ENCODE measurements at regions not wholly inside any gene's neighbourhood (a gene's known extent, or its start where the extent isn't known, plus 50 kb on each side); places are given as distances from the start of the nearest gene placed in this dataset.

DNA sequence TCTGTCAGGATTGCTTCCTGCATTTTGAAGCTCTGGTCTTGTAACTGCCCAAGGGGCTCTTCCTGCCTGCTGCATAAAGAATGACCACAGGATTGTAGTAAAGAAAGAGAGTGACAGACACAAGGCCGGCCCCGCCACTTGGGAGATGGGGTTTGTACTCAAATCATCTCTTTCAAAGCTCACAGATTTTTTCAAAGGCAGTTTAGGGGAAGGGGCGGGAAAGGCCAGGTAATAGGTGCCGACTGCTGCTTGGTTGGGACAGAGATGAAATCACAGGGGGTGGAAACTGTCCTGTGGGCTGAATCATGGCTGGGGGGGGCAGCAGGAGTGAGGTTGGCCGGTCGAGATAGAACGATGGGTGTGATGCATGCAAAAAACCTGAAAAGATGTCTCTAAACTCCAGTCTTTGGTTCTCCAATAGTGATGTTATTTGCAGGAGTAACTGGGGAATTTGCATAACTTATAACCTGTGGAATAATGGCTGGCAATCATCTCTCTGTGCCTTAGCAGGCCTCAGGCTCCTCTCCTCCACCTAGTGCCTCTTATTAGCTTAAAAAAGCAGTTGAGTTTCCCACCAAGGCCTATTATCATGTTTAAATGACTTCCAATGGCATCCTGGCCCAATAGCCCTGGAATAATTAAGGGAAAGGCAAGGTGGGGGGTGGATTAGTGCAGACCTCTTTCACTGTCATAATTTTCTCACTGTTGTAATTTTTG, 778.4 kb upstream of the FRG1 start:
- no peak overlapping the region for H3K4me3 ChIP-seq
- no peak for DNase-seq
- TF ChIP-seq, protein P1, sequence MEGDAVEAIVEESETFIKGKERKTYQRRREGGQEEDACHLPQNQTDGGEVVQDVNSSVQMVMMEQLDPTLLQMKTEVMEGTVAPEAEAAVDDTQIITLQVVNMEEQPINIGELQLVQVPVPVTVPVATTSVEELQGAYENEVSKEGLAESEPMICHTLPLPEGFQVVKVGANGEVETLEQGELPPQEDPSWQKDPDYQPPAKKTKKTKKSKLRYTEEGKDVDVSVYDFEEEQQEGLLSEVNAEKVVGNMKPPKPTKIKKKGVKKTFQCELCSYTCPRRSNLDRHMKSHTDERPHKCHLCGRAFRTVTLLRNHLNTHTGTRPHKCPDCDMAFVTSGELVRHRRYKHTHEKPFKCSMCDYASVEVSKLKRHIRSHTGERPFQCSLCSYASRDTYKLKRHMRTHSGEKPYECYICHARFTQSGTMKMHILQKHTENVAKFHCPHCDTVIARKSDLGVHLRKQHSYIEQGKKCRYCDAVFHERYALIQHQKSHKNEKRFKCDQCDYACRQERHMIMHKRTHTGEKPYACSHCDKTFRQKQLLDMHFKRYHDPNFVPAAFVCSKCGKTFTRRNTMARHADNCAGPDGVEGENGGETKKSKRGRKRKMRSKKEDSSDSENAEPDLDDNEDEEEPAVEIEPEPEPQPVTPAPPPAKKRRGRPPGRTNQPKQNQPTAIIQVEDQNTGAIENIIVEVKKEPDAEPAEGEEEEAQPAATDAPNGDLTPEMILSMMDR (IDR thresholded peaks at IDR 0.05) = no peak
- no peak for TF ChIP-seq POLR2A (IDR thresholded peaks at IDR 0.05)
- intact Hi-C loops (cut with DNase I; ENCODE audit: low total_unique reads) = no loop called here
- no peak overlapping the region for H3K27ac ChIP-seq
- H3K9me3 ChIP-seq = no peaks in the 10 kb centered on the region
- H3K36me3 ChIP-seq = no peaks in the 10 kb centered on the region
- H3K27me3 ChIP-seq = no peaks in the 10 kb centered on the region
- H3K4me1 ChIP-seq = no peaks in the 10 kb centered on the region

DNA sequence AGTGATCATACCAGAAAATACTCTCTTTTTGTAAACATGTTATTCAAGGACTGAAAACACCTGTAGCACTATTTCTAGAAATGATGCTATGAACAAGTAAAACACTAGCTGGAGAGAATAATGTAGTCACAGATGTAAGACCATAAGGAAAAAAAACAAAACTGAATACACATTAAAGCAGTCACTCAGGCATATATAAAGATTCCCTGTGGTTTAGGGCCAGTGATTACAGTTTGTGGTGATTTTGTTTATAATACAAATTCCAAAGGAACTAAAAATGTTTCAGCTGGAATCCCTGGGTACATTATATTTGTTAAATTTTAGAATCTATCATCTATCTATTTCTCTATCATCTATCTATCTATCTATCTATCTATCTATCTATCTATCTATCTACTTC, 777.8 kb upstream of the FRG1 start:
- no peak for TF ChIP-seq POLR2A (IDR thresholded peaks at IDR 0.05)
- TF ChIP-seq, protein P1 (IDR thresholded peaks at IDR 0.05) = no peak
- Histone ChIP-seq H3K4me3 (no peak overlapping the region), H3K27me3 (no peaks in the 10 kb centered on the region), H3K36me3 (no peaks in the 10 kb centered on the region), H3K4me1 (no peaks in the 10 kb centered on the region), H3K27ac (no peak overlapping the region), H3K9me3 (no peaks in the 10 kb centered on the region)
- no peak for DNase-seq
- intact Hi-C loops (cut with DNase I; ENCODE audit: low total_unique reads) = no loop called here

DNA sequence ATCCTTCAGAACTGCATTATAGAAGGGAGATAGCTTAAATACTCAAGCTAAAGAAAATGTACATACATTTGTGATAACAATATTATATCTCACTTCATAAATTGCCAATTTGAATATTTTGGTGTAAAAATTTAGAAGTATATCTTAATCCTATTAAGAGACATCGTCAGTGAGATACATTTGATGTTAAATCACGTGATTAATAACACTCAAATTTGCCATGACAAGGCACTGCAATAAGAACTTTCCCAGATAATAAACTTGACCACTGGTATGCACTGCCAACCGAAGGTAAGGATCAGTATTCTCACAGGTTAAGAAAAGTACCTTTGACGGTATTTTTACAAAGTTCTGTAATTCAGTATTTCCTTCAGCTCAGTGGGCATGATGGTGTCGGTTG, 764.7 kb upstream of the FRG1 start:
- H3K9me3 ChIP-seq = no peaks in the 10 kb centered on the region
- H3K27ac ChIP-seq = no peak overlapping the region
- intact Hi-C loops (cut with DNase I; ENCODE audit: low total_unique reads) = no loop called here
- no peak overlapping the region for H3K4me3 ChIP-seq
- no peaks in the 10 kb centered on the region for H3K36me3 ChIP-seq
- no peaks in the 10 kb centered on the region for H3K4me1 ChIP-seq
- TF ChIP-seq, protein P1 (IDR thresholded peaks at IDR 0.05) = no peak
- TF ChIP-seq POLR2A (IDR thresholded peaks at IDR 0.05) = no peak
- DNase-seq = no peak
- no peaks in the 10 kb centered on the region for H3K27me3 ChIP-seq

DNA sequence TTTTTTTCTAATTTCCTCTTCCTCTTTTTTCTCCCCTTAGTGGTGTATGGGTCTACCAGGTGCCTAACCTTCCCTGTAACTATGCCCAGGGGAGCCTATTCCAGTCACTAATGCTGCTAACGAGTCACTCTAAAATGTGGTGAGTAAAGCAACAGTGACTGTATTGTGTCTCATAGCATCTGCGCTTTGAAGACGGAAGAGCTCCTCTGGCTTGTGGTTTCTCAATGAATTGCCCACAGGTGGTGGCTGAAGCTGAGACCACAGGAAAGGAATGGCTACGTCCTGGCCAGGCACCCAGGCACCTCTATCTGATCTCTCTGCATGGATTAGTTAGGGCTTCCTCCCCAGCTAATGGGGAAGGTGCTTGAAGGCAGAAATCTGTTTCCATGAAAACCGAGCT, 763.5 kb upstream of the FRG1 start:
- no peak for DNase-seq
- no peaks in the 10 kb centered on the region for H3K27me3 ChIP-seq
- no peak for TF ChIP-seq POLR2A (IDR thresholded peaks at IDR 0.05)

DNA sequence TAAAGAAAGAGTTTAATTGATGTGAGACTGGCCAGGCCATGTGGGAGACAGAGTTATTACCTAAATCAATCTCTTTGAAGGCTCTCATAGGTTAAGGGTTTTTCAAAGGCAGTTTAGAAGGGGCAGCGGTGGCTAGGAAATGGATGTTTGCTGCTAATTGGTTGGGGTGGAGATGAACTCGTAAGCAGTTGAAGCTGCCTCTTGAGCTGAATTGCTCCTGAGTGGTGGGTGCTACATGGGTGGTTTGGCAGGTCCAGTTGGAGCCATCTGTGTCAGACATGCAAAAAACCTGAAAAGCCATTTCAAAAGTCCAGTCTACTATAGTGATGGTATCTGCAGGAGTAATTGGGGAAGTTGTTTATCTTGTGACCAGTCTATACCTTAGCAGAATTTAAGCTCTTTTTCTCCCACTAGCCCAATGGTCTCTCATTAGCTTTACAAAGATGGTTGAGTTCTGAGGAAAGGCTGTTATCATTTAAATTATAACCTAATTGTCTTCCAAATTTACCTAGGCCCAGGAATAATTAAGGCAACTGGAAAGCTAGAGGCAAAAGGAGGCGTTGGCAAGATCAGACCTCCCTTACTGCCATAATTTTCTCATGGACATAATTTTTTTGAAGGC, 762.4 kb upstream of the FRG1 start:
- Histone ChIP-seq H3K4me1 (no peaks in the 10 kb centered on the region), H3K27me3 (no peaks in the 10 kb centered on the region), H3K9me3 (no peaks in the 10 kb centered on the region), H3K36me3 (no peaks in the 10 kb centered on the region), H3K27ac (no peak overlapping the region), H3K4me3 (no peak overlapping the region)
- DNase-seq = no peak
- intact Hi-C loops (cut with DNase I; ENCODE audit: low total_unique reads) = no loop called here
- TF ChIP-seq POLR2A (IDR thresholded peaks at IDR 0.05) = no peak
- TF ChIP-seq, protein P1 (IDR thresholded peaks at IDR 0.05) = no peak

More for the DNA sequence above, 763.5 kb upstream of the FRG1 start:
- H3K36me3 ChIP-seq = no peaks in the 10 kb centered on the region
- no peak overlapping the region for H3K27ac ChIP-seq
- H3K4me3 ChIP-seq = no peak overlapping the region
- H3K4me1 ChIP-seq = no peaks in the 10 kb centered on the region
- H3K9me3 ChIP-seq = no peaks in the 10 kb centered on the region
- intact Hi-C loops (cut with DNase I; ENCODE audit: low total_unique reads) = no loop called here
